Dendritic cell treated with granulocyte-macrophage colony-stimulating factor and Interleukin-4, amounts not matched to agents 40 ng/mL and 50 ng/mL, for 4 days (primary cell): ENCODE measurements at regions not wholly inside any gene's neighbourhood (a gene's known extent, or its start where the extent isn't known, plus 50 kb on each side); places are given as distances from the start of the nearest gene placed in this dataset.

Source experiments
- H3K27ac Mint-ChIP-seq: one replicate; pipeline ENCODE4 v1.8.0; 2022; ENCODE audit warnings: mild to moderate bottlenecking, mixed read lengths
- H3K27me3 Mint-ChIP-seq: one replicate; pipeline ENCODE4 v1.8.0; 2022; ENCODE audit warnings: mild to moderate bottlenecking, mixed read lengths
- H3K36me3 Mint-ChIP-seq: one replicate; pipeline ENCODE4 v1.8.0; 2022; ENCODE audit warnings: low read depth, mixed read lengths
- H3K4me1 Mint-ChIP-seq: one replicate; pipeline ENCODE4 v1.8.0; 2022; ENCODE audit warnings: low read depth, mixed read lengths
- H3K4me3 Mint-ChIP-seq: one replicate; pipeline ENCODE4 v1.8.0; 2022; ENCODE audit warnings: mild to moderate bottlenecking, moderate library complexity, mixed read lengths
- H3K9me3 Mint-ChIP-seq: one replicate; pipeline ENCODE4 v1.8.0; 2022; ENCODE audit warnings: mixed read lengths
- intact Hi-C: fragments of 100-400 bp; cut with micrococcal nuclease; formaldehyde crosslinking; loops from one replicate; pipeline ENCODE4 v1.15.0; 2022

DNA sequence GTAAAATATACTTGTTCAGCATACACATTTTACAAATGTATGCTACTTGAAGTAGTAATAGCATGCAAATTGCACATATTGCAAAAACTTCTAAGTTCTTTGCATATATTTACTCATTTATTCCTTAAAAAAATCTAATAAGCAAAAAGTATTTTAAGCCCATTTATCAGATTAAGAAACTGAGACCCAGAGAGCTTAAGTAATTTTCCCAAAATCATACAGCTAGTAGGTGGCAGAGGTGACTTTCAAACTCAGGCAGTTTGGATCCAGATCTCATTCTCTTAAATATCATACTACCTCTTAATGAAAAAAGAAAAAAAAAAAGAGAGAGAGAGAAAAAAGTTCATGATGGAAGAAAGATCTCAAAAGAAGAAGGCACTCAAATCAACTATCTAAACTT, 157.9 kb downstream of the RPS12 start:
- no peak overlapping the region for H3K4me3 Mint-ChIP-seq
- no peaks in the 10 kb centered on the region for H3K36me3 Mint-ChIP-seq
- no peaks in the 10 kb centered on the region for H3K4me1 Mint-ChIP-seq
- H3K27me3 Mint-ChIP-seq = no peaks in the 10 kb centered on the region
- H3K9me3 Mint-ChIP-seq = no peaks in the 10 kb centered on the region
- no peak overlapping the region for H3K27ac Mint-ChIP-seq
- intact Hi-C loops = no loop called here

DNA sequence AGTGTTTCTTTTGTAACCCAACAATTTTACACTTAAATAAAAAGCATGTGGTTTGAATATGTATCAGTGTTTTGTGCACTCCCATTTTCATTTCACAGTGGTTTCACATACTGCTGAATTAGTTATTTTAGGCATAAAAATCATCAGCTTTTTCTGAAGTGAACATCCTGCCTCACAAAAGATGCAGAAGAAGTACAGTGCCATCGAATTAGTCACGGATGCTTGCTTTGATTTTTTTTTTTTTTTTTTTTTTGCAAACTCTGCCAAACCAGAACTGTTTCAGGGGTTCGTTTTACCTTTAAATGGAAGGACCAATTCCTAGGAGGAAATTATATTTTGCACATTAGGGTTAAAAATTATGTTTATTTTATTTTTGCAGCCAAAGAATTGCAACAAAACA, 158.6 kb downstream of the RPS12 start:
- no peaks in the 10 kb centered on the region for H3K27me3 Mint-ChIP-seq
- H3K36me3 Mint-ChIP-seq = no peaks in the 10 kb centered on the region
- intact Hi-C loops = no loop called here

DNA sequence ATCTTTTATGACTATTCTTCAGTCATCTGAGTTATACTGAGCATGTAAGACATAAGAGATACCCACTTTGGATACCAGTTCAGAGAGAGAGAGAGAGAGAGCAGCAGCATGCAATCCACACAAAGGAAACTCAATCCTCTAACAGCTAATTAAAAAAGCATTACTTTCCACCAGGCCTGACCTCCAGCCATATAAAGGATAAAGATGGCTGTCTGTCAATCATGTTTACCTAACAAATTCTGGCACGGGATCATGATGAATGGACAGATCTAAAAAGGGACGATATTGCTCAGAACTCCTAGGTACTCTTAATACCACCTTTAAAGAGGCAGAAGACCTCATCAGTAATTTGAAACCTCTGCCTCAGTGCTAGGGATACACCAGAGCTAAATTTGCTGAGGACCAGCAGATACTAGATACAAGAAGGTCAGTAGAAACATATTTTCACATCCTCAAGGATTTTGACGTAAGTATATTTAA, 159.2 kb downstream of the RPS12 start:
- Mint-ChIP-seq H3K27ac (no peak overlapping the region), H3K4me1 (no peaks in the 10 kb centered on the region), H3K36me3 (no peaks in the 10 kb centered on the region), H3K9me3 (no peaks in the 10 kb centered on the region), H3K27me3 (no peaks in the 10 kb centered on the region), H3K4me3 (no peak overlapping the region)
- intact Hi-C loops = no loop called here

More for the DNA sequence above, 158.6 kb downstream of the RPS12 start:
- Mint-ChIP-seq H3K27ac (no peak overlapping the region), H3K4me1 (no peaks in the 10 kb centered on the region), H3K4me3 (no peak overlapping the region), H3K9me3 (no peaks in the 10 kb centered on the region)

DNA sequence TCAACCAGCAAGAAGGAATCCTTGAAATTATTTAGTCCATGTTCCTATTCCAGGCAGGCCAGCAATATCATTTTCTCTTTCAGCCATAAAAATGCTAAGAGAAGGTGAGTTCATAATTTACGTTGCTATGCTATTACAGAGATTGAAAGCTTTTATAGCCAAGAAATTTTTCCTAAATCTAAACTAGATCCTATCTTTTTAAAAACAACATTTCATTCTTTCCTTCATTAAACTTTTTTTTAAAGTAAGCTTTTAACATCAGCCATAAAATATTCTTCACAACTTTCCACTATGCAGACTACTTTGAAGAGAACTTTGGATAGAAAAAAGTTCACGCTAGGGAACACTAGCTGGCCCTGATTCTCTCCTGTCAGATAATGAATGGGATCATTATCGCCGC, 159.8 kb downstream of the RPS12 start:
- Mint-ChIP-seq H3K9me3 (no peaks in the 10 kb centered on the region), H3K4me1 (no peaks in the 10 kb centered on the region), H3K36me3 (no peaks in the 10 kb centered on the region)

DNA sequence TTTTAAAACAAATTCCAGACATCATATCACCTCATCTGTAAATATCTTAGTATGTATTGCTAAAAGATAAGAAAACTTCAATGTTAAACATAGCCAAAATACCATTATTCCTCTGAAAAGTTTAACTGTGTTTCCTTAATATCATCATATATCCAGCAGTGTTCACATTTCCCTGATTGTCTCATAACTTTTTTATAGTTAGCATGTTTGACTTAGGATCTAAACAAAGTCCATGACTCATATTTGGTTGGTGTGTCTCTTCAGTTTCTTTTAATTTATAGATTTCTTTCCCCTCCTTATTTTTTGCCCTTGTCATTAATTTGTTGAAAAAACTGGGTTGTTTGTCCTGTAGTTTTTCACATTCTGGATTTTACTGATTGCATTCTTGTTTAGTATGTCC, 163.0 kb downstream of the RPS12 start:
- no peaks in the 10 kb centered on the region for H3K9me3 Mint-ChIP-seq
- no peak overlapping the region for H3K27ac Mint-ChIP-seq
- no peak overlapping the region for H3K4me3 Mint-ChIP-seq
- no peaks in the 10 kb centered on the region for H3K27me3 Mint-ChIP-seq
- H3K36me3 Mint-ChIP-seq = no peaks in the 10 kb centered on the region
- intact Hi-C loops = no loop called here
- H3K4me1 Mint-ChIP-seq = no peaks in the 10 kb centered on the region

More for the DNA sequence above, 159.8 kb downstream of the RPS12 start:
- intact Hi-C loops = no loop called here
- Mint-ChIP-seq H3K27me3 (no peaks in the 10 kb centered on the region), H3K27ac (no peak overlapping the region), H3K4me3 (no peak overlapping the region)

DNA sequence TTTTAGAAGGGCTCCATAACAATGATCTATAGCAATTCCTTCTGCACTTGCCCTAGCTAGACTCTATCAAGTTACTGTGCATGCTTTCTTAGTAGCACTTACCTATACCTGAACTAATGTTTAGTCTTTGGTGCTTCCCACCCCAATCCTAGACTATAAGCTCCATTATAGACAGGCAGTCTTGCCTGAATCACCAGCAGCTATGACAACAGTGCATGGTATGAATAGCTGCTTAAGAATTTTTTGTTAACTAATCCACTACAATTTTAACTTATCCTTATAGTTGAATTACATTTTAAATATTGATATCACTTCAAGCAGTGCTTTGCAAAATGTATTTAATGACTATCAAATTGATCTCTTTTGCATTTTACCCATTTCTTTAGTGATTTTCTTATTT, 164.3 kb downstream of the RPS12 start:
- Mint-ChIP-seq H3K27me3 (no peaks in the 10 kb centered on the region), H3K9me3 (no peaks in the 10 kb centered on the region)
- intact Hi-C loops = no loop called here

GRCh38 chr6:132993738-132994137, 179.4 kb downstream of the RPS12 start:
- Mint-ChIP-seq H3K27me3 (no peaks in the 10 kb centered on the region), H3K36me3 (no peaks in the 10 kb centered on the region), H3K27ac (no peak overlapping the region), H3K9me3 (no peaks in the 10 kb centered on the region), H3K4me1 (no peaks in the 10 kb centered on the region), H3K4me3 (no peak overlapping the region)
- intact Hi-C loops = no loop called here

More for the DNA sequence above, 164.3 kb downstream of the RPS12 start:
- Mint-ChIP-seq H3K36me3 (no peaks in the 10 kb centered on the region), H3K4me3 (no peak overlapping the region), H3K4me1 (no peaks in the 10 kb centered on the region), H3K27ac (no peak overlapping the region)

DNA sequence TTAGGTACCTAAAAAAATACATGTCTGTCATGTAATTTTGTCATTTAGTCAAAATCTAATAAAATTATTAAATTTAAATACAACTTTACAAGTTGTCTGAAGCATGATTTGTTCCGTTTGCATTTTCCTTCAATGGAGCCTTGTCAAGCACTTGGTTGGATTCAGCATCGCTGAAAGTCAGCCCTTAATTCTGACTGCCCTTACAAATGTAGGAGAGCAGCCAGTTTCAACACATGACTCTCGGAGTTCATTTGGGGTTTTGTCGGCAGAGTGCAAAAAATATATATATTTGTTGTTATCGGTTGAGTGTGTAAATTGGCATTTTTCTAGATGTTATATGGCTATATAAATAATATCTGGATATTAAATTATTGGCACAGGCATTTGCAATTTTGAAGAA, 180.6 kb downstream of the RPS12 start:
- intact Hi-C loops = no loop called here
- Mint-ChIP-seq H3K4me1 (no peaks in the 10 kb centered on the region), H3K27ac (no peak overlapping the region), H3K27me3 (no peaks in the 10 kb centered on the region), H3K9me3 (no peaks in the 10 kb centered on the region), H3K4me3 (no peak overlapping the region), H3K36me3 (no peaks in the 10 kb centered on the region)

- Mint-ChIP-seq H3K4me1 (no peaks in the 10 kb centered on the region), H3K9me3 (no peaks in the 10 kb centered on the region), H3K27ac (no peak overlapping the region), H3K27me3 (no peaks in the 10 kb centered on the region), H3K4me3 (no peak overlapping the region), H3K36me3 (no peaks in the 10 kb centered on the region)
- intact Hi-C loops = no loop called here
These were observed 181.1 kb downstream of the RPS12 start for GRCh38 chr6:132995432-132995831.

DNA sequence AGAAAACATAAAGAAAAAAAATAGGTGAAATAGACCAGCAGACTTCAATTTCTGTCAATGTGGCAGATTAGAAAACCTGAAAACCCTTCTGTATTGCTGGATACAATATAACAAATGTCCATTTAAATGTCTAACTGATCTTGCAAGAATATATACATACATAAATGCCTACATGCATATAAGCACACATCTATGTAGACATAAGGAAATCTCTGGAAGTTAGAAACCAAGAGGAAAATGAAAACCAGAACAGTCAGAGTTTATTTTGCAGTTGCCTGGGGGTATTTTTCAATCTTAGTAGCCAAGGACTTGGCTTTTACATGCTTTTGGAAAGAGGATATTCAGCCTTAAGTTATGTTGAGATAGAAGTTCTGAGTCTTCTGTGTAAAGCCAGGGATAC, 184.0 kb downstream of the RPS12 start:
- Mint-ChIP-seq H3K36me3 (no peaks in the 10 kb centered on the region), H3K9me3 (no peaks in the 10 kb centered on the region), H3K27ac (no peak overlapping the region), H3K27me3 (no peaks in the 10 kb centered on the region), H3K4me3 (no peak overlapping the region), H3K4me1 (no peaks in the 10 kb centered on the region)
- intact Hi-C loops = no loop called here

DNA sequence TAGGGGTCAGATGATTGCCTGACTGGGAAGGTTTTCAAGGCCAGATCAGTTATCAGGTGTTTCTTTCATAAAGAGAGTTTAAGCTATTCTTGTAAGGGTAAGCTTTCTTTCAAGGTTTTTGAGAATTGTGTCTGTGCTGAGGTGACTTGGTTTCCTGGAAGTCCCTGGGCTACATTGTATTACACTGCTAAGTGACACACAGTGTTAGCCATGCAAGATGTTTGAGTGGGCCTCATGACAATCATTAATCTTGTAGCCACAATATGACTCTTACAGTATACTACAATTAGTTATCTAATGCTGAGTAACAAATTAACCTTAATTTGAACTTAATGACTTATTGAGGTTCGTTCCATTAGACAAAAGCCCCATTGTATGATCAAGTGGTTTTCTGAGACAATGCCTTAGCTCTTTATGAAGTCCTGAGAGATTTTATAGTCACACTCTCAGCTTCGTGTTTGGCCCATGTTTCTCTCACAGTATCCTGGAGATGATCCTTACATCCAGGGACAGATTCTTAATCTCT, 186.7 kb downstream of the RPS12 start:
- intact Hi-C loops = no loop called here

DNA sequence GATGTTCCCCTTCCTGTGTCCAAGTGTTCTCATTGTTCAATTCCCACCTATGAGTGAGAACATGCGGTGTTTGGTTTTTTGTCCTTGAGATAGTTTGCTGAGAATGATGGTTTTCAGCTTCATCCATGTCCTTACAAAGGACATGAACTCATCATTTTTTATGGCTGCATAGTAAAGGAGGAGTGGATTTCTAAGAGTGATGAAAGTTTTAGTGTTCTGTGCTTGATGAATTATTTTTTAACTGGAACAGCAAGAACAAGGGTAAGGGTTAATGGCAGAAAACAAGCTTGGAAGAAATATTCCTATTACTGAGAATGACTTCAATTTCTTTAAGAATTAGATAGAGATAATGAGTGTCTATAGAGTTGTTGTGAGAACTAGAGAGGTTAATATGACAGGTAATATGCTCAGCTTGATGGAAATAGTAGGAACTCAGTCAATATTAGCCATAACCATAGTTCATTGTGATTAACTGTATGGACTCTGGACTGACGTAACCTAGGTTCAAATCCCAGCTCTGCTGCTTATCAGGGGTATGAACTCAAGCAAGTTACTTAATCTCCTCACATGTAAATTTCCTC, 190.0 kb downstream of the RPS12 start:
- no peak overlapping the region for H3K27ac Mint-ChIP-seq
- no peaks in the 10 kb centered on the region for H3K36me3 Mint-ChIP-seq
- no peaks in the 10 kb centered on the region for H3K4me1 Mint-ChIP-seq
- H3K27me3 Mint-ChIP-seq = no peaks in the 10 kb centered on the region
- intact Hi-C loops = no loop called here
- H3K9me3 Mint-ChIP-seq = no peaks in the 10 kb centered on the region
- no peak overlapping the region for H3K4me3 Mint-ChIP-seq

More for the DNA sequence above, 186.7 kb downstream of the RPS12 start:
- no peaks in the 10 kb centered on the region for H3K4me1 Mint-ChIP-seq
- H3K4me3 Mint-ChIP-seq = no peak overlapping the region
- H3K36me3 Mint-ChIP-seq = no peaks in the 10 kb centered on the region
- H3K27me3 Mint-ChIP-seq = no peaks in the 10 kb centered on the region
- H3K9me3 Mint-ChIP-seq = no peaks in the 10 kb centered on the region
- H3K27ac Mint-ChIP-seq = no peak overlapping the region

- intact Hi-C loops = no loop called here
- no peaks in the 10 kb centered on the region for H3K36me3 Mint-ChIP-seq
- H3K27me3 Mint-ChIP-seq = peaks cover 1% of the 10 kb centered on the region
- H3K27ac Mint-ChIP-seq = no peak overlapping the region
- no peaks in the 10 kb centered on the region for H3K9me3 Mint-ChIP-seq
- H3K4me3 Mint-ChIP-seq = no peak overlapping the region
- no peaks in the 10 kb centered on the region for H3K4me1 Mint-ChIP-seq
These were observed 198.4 kb downstream of the RPS12 start for GRCh38 chr6:133012774-133013173.

GRCh38 chr6:133016631-133017030, 202.3 kb downstream of the RPS12 start:
- Mint-ChIP-seq H3K9me3 (no peaks in the 10 kb centered on the region), H3K36me3 (no peaks in the 10 kb centered on the region), H3K27me3 (no peaks in the 10 kb centered on the region), H3K4me1 (no peaks in the 10 kb centered on the region), H3K27ac (no peak overlapping the region), H3K4me3 (no peak overlapping the region)
- intact Hi-C loops = no loop called here

GRCh38 chr6:133017581-133017980, 203.2 kb downstream of the RPS12 start:
- no peaks in the 10 kb centered on the region for H3K27me3 Mint-ChIP-seq
- H3K4me1 Mint-ChIP-seq = no peaks in the 10 kb centered on the region
- H3K9me3 Mint-ChIP-seq = no peaks in the 10 kb centered on the region
- no peak overlapping the region for H3K27ac Mint-ChIP-seq
- intact Hi-C loops = no loop called here
- no peaks in the 10 kb centered on the region for H3K36me3 Mint-ChIP-seq
- H3K4me3 Mint-ChIP-seq = no peak overlapping the region
